NCI-H1436 (cell line): ENCODE measurements at regions not wholly inside any gene's neighbourhood (a gene's known extent, or its start where the extent isn't known, plus 50 kb on each side); places are given as distances from the start of the nearest gene placed in this dataset.
"Not testable (repeated sequence)": the region's sequence is repeated elsewhere in the genome, so short reads cannot be mapped to it uniquely, and the experiment has no call there.

Experiments
- DNase-seq: peaks from one replicate; lab custom pipeline; 2025; lab: John Stamatoyannopoulos, UW

DNA sequence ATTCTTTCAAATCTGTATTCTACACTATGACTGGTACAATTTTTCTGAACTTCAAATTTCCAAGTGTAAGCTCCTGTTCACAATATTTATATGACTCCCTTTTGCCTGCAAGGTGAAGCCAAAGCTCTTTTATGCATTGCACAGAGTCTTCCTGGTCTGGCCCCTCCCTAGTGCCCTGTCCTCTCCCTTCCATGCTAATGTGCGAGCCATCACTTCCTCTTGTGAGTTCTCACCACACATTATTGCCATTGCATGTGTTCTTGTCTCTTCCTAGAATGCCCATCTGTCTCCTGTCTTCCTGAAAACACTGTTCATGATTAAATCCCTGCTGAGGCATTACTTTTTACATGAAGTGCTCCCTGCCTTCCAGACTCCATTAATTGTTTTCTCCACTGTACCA is 169.9 kb downstream of the MC4R start:
- no peak for DNase-seq

DNA sequence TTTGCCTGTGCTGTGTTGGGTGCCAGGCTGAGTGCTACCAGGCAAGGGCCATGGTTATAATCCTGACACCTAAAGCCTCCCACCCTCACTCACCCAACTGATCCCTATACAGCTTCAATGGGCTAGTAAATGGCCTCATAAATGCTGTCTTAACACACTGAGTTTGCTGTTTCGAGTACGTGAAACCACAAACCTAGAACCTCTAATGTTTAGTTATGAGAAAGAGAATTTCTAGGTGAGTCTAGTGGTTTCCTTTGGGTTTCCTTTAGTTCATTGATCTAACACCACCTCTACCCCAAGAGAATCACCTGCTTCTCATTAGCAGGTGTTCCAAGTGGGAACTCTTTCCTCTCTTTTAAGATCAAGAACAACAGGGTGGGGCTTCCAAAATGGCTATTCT is 172.0 kb downstream of the MC4R start:
- DNase-seq = no peak

DNA sequence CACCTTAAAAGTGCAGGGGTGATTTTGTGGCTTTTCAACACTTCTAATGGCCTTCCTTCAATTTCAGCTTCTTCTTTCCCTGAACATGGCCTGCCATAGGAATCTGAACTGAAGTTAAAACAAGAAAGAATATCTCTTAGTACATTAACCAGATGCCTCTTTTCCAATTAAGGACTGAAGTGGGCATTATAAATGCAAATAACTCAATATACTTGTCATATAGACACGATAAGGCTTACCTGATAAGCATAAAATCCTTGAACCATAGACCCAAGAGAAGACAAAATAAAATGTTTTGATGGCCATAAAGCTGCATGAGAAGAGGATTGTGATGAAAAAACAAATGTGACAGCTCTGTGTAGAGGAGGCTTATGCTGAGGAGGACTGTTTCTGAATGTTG is 173.1 kb downstream of the MC4R start:
- no peak for DNase-seq

DNA sequence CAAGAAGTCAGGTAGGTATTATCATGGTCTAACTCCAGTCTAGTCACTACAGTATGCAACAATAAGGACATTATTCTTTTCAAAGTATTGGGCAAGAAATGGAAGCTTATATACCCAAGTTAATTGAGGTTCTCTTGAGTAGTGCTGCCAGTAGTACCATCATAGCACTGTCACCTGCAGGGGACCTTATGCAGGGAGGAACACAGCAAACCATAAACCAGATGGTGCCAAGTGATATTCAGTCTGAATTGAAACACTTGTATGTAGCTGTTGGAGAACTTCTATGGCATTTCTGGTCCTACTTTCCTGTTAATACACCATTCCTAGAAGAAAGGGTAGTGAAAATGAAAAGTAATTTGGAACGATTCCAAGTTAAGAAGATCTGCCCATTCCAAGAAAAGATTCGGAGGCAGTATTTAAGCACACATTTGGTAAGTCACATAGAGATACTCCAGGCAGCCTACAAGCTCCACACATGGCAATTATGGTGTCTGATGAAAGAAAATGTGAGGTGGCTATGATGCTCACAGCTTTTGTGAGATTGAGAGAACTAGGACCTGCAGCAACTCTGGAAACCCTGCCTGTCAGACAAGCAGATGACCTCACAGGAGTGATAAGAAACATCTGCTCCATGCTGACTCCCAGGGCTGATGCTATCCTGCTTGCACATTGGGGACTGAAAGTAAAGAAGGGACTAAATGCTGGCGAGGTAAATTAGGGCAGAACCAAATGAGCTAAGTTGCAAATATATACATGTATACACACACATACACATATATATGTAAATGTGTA is 174.7 kb downstream of the MC4R start:
- DNase-seq = no peak

DNA sequence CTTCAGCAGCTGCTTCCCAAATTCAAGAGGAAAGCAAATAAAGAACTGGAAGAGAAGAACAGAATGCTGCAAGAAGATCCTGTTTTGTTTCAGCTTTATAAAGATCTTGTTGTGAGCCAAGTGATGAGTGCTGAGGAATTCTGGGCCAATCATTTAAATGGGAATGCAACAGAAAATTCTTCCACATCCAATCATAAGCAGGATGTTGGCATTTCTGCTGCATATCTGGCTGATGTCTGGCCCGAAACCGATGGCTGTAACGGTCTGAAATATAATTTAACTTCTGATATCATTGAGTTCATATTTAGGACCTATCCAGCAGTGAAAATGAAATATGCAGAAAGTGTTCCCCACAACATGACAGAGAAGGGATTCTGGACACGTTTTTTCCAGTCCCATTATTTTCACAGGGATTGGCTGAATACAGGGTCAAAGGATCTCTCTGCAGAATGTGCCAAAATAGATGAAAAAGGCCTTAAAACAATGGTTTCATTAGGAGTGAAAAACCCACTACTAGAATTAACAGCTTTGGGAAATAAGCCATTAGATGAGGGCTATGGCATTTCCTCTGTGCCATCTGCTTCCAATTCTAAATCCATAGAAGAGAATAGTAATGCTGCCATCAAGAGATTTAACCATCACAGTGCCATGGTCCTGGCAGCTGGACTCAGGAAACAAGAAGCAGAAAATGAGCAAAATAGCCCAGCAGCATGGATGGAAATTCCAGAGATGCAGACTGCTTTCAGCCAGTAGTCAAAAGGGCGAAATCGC is 175.6 kb downstream of the MC4R start:
- no peak for DNase-seq

DNA sequence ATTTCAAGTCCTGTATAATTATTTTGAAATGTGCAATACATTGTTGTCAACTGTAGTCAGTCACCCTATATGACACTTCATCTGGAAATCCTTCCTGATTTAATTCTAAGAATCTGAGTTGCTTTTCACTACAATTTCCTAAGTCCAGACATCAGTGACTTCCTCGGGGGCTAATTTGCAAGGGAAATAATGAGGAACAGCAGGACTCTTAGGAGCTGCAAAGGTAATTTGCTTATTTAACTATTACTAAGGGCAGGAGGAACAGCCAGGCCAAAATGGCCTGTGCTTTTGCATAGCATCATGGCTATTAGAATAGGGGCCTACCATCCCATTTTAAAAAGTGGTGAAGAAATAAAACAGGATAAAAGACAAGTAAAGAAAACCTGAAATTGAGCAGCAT is 178.8 kb downstream of the MC4R start:
- no peak for DNase-seq

DNA sequence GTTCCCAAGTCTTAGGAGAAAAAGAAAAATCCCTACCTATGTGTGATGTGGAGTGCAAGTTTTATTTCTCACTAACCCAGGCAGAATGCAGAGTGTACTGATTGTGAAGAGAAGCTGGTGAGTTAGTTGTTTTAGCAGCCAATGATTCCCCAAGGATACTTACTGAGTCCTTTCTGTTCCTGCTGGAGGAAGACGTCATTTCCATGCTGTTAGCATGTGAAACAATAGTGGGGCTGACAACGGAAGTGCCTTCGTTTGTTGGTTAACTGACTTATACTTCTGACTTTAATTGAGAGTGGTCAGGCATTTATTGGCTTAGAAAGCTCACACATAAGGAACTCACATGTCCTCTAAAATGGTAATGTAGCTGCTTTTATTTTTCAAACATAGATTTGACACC is 180.6 kb downstream of the MC4R start:
- DNase-seq = no peak

DNA sequence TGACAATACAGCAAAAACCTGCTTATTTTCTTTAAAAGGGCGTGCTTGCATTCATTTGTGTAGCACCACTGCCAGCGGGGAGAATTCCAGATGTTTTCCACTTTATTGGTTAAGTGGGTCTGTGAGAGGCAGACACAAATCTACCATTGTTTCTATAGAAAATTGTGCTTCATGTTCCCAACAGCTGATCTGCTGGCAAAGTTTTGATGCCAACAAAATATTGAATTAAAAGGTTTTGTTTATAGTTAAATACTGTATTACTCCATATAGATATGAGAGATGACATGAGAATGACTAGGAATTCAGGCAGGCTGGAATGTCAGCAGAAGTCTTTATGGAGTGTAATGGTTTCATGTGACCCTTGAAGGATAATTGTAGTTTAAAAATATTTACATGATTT is 182.7 kb downstream of the MC4R start:
- no peak for DNase-seq

DNA sequence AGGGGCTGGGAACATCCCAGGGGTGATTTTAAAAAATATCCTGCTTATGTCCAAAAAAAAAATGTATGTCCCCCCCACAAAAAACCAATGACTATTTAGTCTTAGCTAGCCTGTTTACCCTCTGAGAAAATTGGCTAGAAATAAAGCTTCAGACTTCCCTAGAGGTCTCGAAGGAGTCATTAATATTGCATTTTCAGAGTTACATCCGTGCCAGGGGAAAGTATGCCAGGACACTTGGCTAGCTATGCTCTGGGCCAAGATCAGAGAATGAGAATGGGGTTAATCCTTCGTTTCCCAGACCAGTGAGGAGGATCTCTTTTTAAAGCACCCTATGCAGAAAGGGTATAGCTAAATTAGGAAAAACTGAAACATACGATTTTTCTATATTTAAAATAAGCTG is 183.6 kb downstream of the MC4R start:
- no peak for DNase-seq

DNA sequence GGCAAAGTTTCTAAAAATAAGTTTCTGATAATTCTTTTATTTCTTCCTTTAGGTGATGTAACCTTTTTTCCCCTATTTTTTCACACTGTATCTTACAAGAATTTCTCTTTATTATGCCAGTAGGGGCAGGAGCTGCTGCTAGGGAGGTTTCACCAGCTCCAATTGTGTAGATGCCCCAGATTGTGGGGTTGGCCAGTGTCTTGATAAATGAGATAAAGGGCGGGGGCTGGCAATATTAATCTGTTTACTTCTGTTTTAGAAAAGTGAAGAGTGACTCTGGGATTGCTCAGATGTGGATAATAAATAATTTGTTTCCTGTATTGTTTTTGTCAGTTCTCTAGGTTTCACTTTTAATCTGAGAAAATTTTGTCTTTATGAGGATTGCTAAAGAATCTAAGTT is 190.4 kb downstream of the MC4R start:
- DNase-seq = no peak

DNA sequence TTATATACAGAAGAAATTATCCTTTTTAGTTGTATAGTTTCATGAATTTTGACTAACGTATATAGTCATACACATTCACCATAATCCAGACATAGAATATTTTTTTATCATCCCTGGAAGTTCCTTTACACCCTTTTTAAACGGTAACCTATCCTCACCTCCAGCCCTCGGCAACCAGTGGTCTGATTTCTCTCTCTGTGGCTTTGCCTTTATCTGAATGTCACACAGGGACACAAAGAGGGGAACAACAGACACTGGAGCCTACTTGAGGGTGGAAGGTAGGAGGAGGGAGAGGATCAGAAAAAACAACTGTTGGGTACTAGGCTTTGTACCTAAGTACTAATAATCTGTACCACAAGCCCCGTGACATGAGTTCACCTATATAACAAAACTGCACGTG is 191.9 kb downstream of the MC4R start:
- DNase-seq = no peak

DNA sequence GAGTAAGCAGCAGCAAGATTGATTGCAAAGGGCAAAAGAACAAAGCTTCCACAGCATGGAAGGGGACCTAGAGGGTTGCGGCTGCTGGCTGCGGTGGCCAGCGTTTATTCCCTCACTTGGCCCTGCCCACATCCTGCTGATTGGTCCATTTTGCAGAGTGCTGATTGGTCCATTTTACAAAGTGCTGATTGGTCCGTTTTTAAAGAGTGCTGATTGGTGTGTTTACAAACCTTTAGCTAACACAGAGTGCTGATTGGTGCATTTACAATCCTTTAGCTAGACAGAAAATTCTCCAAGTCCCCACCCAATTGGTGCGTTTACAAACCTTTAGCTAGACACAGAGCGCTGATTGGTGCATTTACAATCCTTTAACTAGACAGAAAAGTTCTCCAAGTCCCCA is 194.4 kb downstream of the MC4R start:
- not testable (repeated sequence) for DNase-seq

DNA sequence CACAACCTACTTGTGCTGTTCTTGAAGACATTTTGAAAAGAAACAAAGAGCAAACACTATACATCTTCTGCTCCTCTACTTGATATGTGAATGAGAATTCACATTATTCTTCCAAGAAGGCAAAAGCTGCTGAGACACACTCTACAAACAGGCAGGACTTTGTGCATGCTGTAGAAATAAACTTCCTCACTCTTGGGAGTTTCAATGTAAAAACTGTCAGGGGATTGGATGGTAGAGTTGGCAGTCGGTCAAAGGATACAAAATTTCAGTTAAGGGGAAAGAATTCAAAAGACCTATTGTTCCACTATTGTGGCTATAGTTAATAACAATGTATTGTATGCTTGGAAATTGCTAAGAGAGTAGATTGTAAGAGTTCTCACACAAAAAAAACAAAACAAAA is 196.3 kb downstream of the MC4R start:
- no peak for DNase-seq

DNA sequence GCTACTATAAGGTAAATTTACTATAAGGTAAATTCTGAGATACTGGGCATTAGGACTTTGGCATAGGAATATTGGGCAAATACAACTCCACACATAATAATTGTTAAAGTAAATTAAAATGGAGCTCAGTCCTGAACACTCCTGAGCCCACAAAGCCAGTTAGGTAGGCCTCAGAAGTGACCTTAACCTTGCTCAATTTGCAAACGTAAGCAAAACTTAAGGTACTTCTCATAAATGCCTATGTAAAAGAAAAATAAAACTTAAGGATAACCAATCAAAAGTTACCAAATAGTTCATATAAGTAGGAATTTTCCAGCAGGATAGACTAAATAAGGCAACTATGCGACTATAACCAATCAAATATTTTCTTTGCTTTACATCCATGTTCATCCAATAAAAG is 197.7 kb downstream of the MC4R start:
- no peak for DNase-seq

DNA sequence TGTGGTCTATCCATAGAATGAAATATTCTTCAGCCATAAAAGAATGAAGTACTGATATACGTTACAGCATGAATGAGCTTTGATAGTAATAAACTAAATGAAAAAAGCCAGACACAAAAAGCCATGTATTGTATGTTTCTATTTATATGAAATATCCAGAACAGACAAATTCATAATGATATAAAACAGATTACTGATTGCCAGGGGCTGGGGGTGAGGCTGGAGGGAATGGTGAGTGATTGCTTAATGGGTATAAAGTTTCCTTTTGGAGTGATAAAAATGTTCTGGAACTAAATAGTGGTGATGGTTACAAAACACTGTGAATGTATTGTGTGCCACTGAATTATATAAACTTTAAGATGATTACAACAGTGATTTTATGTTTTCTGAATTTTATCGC is 200.5 kb downstream of the MC4R start:
- no peak for DNase-seq

DNA sequence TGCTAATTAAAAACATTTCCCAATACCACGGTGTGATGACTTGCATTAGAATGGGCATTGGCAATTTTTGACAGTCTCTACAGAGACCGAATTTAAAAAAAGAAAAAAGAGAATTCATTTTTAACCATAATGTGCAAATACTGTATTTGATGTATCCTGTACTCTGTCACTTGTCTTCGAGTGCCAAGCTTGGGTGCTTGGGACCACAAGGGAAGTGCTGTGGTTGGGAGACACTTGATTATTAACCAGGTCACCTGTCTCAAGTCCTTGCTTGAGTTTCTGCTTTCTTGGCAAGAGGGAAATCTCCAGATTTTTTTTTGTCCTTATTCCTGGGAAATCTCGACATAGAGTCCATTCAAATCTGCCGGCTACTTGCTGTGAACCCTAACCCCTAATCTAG is 209.0 kb downstream of the MC4R start:
- DNase-seq = no peak

DNA sequence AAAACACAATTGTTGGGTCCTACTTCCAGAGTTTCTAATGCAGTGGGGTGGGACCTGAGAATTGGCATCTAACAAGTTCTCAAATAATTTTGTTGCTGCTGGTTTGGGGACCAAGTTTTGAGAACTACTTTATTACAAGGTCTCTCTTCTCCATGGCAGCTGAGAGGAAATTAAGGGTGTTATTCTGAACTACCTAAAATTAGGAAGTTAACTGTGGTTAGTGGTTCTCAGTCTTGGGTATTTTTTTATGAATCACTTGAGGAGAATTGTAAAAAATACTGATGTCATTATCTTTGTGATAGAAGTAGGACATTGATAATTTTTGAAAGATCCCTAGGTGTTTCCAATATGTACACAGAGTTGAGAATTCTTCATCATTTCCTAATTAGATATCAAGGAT is 210.2 kb downstream of the MC4R start:
- no peak for DNase-seq

DNA sequence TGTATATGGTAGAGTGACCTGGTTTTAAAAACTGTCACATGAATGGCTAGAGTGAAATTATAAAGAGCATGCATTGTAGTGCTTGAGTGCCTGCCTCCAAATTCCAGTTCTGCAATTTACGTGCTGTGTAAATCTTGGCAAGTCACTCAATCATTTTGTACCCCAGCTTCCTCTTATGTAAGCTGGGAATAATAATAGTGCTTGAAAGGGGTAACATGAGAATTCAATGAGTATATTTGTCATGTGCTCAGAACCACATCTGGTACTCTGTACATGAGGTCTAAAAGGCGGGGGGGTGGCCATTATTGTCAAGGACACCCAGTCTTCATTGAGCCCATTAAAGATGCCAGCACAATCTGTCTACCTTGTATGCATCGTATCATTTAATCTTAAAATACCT is 214.8 kb downstream of the MC4R start:
- DNase-seq = peak; percentile 57

DNA sequence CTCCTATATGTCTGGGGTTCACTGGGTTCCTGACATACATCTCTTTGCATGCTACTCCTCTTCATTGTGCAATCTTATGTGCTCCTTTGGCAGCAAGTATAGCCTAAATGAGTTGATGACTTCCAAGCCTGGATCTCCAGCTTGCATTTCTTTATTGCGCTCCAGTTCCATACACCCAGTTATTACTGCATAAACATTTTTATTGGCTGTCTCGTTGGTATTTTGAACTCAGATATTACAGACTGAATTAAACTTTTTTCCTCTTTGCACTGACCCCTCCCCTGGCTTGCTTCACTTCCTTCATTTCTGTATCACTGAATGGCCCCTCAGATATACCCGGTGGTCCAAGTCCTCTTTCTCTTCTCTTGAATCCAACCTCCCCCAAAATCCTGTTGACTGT is 219.2 kb downstream of the MC4R start:
- no peak for DNase-seq

DNA sequence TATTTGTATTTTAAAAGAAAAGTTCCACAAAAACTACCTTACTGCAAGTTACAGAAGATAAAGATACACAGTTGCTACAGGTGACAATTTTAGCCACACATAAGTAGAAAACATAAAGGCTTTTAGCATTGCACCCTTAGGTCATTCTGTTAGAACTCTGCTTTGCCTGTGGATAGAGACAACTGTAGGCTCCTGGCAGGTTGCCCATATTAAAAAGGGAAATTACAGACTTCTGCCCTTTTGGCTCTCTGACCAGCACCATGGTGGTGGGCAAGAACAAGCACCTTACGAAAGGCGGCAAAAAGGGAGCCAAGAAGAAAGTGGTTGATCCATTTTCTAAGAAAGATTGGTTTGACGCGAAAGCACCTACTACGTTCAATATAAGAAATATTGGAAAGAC is 223.3 kb downstream of the MC4R start:
- DNase-seq = no peak

DNA sequence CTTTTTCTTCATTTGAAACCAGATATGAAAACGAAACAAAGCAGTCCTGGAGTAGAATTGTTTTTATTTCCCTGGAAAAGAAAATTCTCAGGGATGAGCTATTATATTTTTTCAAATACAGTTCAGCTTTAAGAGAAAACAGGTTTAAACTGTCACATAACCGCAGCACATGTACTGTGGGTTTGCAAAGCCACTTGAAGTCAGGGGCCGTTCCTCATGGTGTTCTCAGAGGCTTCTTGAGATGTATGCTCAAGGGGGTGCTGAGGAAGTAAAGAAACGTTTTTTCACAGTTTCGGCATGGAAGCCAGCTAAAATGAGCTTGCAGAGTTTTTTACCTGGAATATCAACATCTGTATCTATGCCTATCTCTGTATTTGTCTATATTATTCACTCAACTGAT is 225.3 kb downstream of the MC4R start:
- DNase-seq = no peak

DNA sequence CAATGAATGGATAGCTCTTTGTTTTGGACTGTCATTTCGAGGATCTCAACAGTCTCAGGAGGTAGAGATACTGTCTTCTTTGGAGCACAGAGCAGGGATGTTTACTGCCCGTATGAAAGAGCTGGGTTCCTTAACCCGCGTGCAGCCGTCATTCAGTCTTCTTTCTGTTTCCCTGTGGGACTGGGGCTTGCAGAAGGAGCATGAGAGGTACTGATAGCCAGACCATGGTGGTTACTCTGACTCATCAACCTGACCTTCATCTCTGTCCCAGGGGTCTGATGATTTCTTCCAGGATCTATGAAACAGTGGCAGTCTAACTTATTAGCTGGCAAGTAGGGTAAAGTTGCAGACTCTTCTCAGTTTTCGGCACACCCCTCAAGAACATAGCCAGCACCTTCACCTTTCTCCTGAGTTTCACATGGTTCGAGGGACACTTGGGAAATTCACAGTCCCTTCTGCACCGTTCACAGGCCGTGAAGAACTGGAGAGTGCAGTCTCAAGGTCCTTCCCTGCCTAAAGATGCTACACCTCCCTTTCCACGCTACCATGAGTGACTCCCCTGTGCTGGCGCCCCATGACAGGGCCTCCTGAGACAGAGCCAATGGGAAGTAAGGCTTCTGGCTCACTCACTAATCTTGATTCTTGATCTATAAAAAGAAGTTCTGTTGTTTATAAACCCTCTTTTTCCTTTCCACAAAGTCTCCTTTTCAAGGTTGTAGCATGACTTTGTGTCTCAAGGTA is 226.2 kb downstream of the MC4R start:
- no peak for DNase-seq

DNA sequence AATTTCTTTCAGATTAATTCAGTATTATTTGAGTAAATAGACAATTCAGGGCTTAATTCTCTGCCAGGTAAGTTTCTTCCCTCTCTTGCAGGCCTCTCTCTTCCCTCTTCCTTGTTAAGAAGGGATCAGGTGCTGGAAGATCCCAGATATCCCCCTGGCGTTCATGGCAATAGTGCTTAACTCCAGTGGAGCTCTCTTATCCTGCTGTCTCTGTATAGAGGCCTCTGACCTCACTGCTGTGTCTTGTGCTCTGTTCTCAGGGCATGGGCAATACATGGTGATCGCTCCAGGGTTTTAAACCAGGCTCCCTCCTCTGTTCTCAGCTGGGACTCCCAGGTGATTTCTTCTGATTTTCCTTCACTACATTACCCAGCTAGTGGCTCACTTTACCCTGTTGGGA is 226.8 kb downstream of the MC4R start:
- DNase-seq = no peak
